Activated T-helper 1 cell treated with anti-CD3 and anti-CD28 coated beads, Interleukin-12 subunit alpha, Interleukin-12 subunit beta, Interleukin-2, Interleukin-4 antibody, amounts not matched to agents 30 ng/mL and 10 ng/mL and 1 ng/mL, durations not matched to agents 14 hours and 24 hours and 36 hours (primary cell): ENCODE measurements at regions not wholly inside any gene's neighbourhood (a gene's known extent, or its start where the extent isn't known, plus 50 kb on each side); places are given as distances from the start of the nearest gene placed in this dataset.

Source experiments
- DNase-seq: peaks from one replicate; pipeline ENCODE4 v3.0.0; 2021; ENCODE audit warnings: low spot score
- H3K27ac Mint-ChIP-seq: one replicate; pipeline ENCODE4 v1.8.0; 2021; ENCODE audit warnings: mild to moderate bottlenecking, mixed read lengths
- H3K27me3 Mint-ChIP-seq: one replicate; pipeline ENCODE4 v1.8.0; 2022; ENCODE audit warnings: mild to moderate bottlenecking, moderate library complexity, mixed read lengths; ENCODE audit not compliant: insufficient read depth
- H3K36me3 Mint-ChIP-seq: one replicate; pipeline ENCODE4 v1.8.0; 2021; ENCODE audit warnings: low read depth, mixed read lengths
- H3K4me1 Mint-ChIP-seq: one replicate; pipeline ENCODE4 v1.8.0; 2021; ENCODE audit warnings: low read depth, mixed read lengths
- H3K4me3 Mint-ChIP-seq: one replicate; pipeline ENCODE4 v1.8.0; 2021; ENCODE audit warnings: mild to moderate bottlenecking, moderate library complexity, mixed read lengths
- H3K9me3 Mint-ChIP-seq: one replicate; pipeline ENCODE4 v1.8.0; 2021; ENCODE audit warnings: mixed read lengths
- intact Hi-C: fragments of 100-400 bp; cut with micrococcal nuclease; formaldehyde crosslinking; loops from one replicate; pipeline ENCODE4 v1.15.1; 2024

- no peak overlapping the region for H3K27ac Mint-ChIP-seq
- H3K9me3 Mint-ChIP-seq: no peaks in the 10 kb centered on the region
- peaks cover 6% of the 10 kb centered on the region for H3K27me3 Mint-ChIP-seq
- H3K36me3 Mint-ChIP-seq: no peaks in the 10 kb centered on the region
- H3K4me1 Mint-ChIP-seq: no peaks in the 10 kb centered on the region
- intact Hi-C loops: no loop called here
- no peak overlapping the region for H3K4me3 Mint-ChIP-seq
- no peak for DNase-seq
Measured at GRCh38 chr5:155091768-155092717, 78.5 kb downstream of the KIF4B start.

GRCh38 chr5:155094455-155094854 is 80.9 kb downstream of the KIF4B start:
- Mint-ChIP-seq H3K27me3 (peaks cover 6% of the 10 kb centered on the region), H3K36me3 (no peaks in the 10 kb centered on the region), H3K4me1 (no peaks in the 10 kb centered on the region), H3K27ac (no peak overlapping the region), H3K4me3 (no peak overlapping the region), H3K9me3 (no peaks in the 10 kb centered on the region)
- DNase-seq: no peak
- intact Hi-C loops: no loop called here

GRCh38 chr5:155097995-155098394 is 84.4 kb downstream of the KIF4B start:
- Mint-ChIP-seq H3K4me3 (no peak overlapping the region), H3K27me3 (no peaks in the 10 kb centered on the region), H3K27ac (no peak overlapping the region), H3K9me3 (no peaks in the 10 kb centered on the region), H3K4me1 (no peaks in the 10 kb centered on the region), H3K36me3 (no peaks in the 10 kb centered on the region)
- no peak for DNase-seq
- intact Hi-C loops: no loop called here

- no peaks in the 10 kb centered on the region for H3K36me3 Mint-ChIP-seq
- H3K27ac Mint-ChIP-seq: no peak overlapping the region
- intact Hi-C loops: no loop called here
- no peak overlapping the region for H3K4me3 Mint-ChIP-seq
- H3K27me3 Mint-ChIP-seq: no peaks in the 10 kb centered on the region
- H3K9me3 Mint-ChIP-seq: no peaks in the 10 kb centered on the region
- no peaks in the 10 kb centered on the region for H3K4me1 Mint-ChIP-seq
- DNase-seq: no peak
Measured at GRCh38 chr5:155098433-155098832, 84.9 kb downstream of the KIF4B start.

- intact Hi-C loops: no loop called here
- DNase-seq: no peak
- peaks cover 4% of the 10 kb centered on the region for H3K27me3 Mint-ChIP-seq
- H3K9me3 Mint-ChIP-seq: no peaks in the 10 kb centered on the region
- H3K4me3 Mint-ChIP-seq: no peak overlapping the region
- H3K27ac Mint-ChIP-seq: no peak overlapping the region
- H3K36me3 Mint-ChIP-seq: no peaks in the 10 kb centered on the region
- H3K4me1 Mint-ChIP-seq: no peaks in the 10 kb centered on the region
Measured at GRCh38 chr5:155101697-155102096, 88.1 kb downstream of the KIF4B start.

GRCh38 chr5:155103146-155103545 is 89.6 kb downstream of the KIF4B start:
- intact Hi-C loops: no loop called here
- no peak overlapping the region for H3K27ac Mint-ChIP-seq
- no peak overlapping the region for H3K4me3 Mint-ChIP-seq
- H3K36me3 Mint-ChIP-seq: no peaks in the 10 kb centered on the region
- no peak for DNase-seq
- no peaks in the 10 kb centered on the region for H3K9me3 Mint-ChIP-seq
- no peaks in the 10 kb centered on the region for H3K4me1 Mint-ChIP-seq
- peaks cover 4% of the 10 kb centered on the region for H3K27me3 Mint-ChIP-seq

- H3K27ac Mint-ChIP-seq: no peak overlapping the region
- no peak overlapping the region for H3K4me3 Mint-ChIP-seq
- no peaks in the 10 kb centered on the region for H3K9me3 Mint-ChIP-seq
- H3K27me3 Mint-ChIP-seq: peaks cover 4% of the 10 kb centered on the region
- H3K36me3 Mint-ChIP-seq: no peaks in the 10 kb centered on the region
- H3K4me1 Mint-ChIP-seq: no peaks in the 10 kb centered on the region
- no peak for DNase-seq
- intact Hi-C loops: no loop called here
Measured at GRCh38 chr5:155104441-155104840, 90.9 kb downstream of the KIF4B start.

- Mint-ChIP-seq H3K27ac (no peak overlapping the region), H3K27me3 (peaks cover 4% of the 10 kb centered on the region), H3K4me3 (no peak overlapping the region), H3K9me3 (no peaks in the 10 kb centered on the region), H3K36me3 (no peaks in the 10 kb centered on the region), H3K4me1 (no peaks in the 10 kb centered on the region)
- no peak for DNase-seq
- intact Hi-C loops: no loop called here
Measured at GRCh38 chr5:155106221-155106620, 92.7 kb downstream of the KIF4B start.

- no peaks in the 10 kb centered on the region for H3K36me3 Mint-ChIP-seq
- no peaks in the 10 kb centered on the region for H3K27me3 Mint-ChIP-seq
- no peak for DNase-seq
- no peak overlapping the region for H3K27ac Mint-ChIP-seq
- no peaks in the 10 kb centered on the region for H3K9me3 Mint-ChIP-seq
- intact Hi-C loops: no loop called here
- H3K4me1 Mint-ChIP-seq: no peaks in the 10 kb centered on the region
- no peak overlapping the region for H3K4me3 Mint-ChIP-seq
Measured at GRCh38 chr5:155113888-155114287, 100.3 kb downstream of the KIF4B start.

- Mint-ChIP-seq H3K4me3 (no peak overlapping the region), H3K27me3 (no peaks in the 10 kb centered on the region), H3K27ac (no peak overlapping the region)
Measured at GRCh38 chr5:155114655-155115054, 101.1 kb downstream of the KIF4B start.

GRCh38 chr5:155116456-155117251 is 103.1 kb downstream of the KIF4B start:
- H3K27me3 Mint-ChIP-seq: no peaks in the 10 kb centered on the region
- no peak overlapping the region for H3K27ac Mint-ChIP-seq
- no peaks in the 10 kb centered on the region for H3K36me3 Mint-ChIP-seq
- H3K4me3 Mint-ChIP-seq: no peak overlapping the region
- DNase-seq: no peak
- intact Hi-C loops: no loop called here
- no peaks in the 10 kb centered on the region for H3K4me1 Mint-ChIP-seq
- H3K9me3 Mint-ChIP-seq: no peaks in the 10 kb centered on the region

More at GRCh38 chr5:155114655-155115054, 101.1 kb downstream of the KIF4B start:
- no peaks in the 10 kb centered on the region for H3K9me3 Mint-ChIP-seq
- DNase-seq: no peak
- no peaks in the 10 kb centered on the region for H3K36me3 Mint-ChIP-seq
- intact Hi-C loops: no loop called here
- H3K4me1 Mint-ChIP-seq: no peaks in the 10 kb centered on the region

- Mint-ChIP-seq H3K4me3 (no peak overlapping the region), H3K9me3 (no peaks in the 10 kb centered on the region), H3K36me3 (no peaks in the 10 kb centered on the region), H3K27me3 (no peaks in the 10 kb centered on the region), H3K4me1 (no peaks in the 10 kb centered on the region), H3K27ac (no peak overlapping the region)
- no peak for DNase-seq
- intact Hi-C loops: no loop called here
Measured at GRCh38 chr5:155125551-155126095, 112.1 kb downstream of the KIF4B start.

GRCh38 chr5:155126573-155126972 is 113.0 kb downstream of the KIF4B start:
- Mint-ChIP-seq H3K27me3 (no peaks in the 10 kb centered on the region), H3K4me1 (no peaks in the 10 kb centered on the region), H3K9me3 (no peaks in the 10 kb centered on the region), H3K4me3 (no peak overlapping the region), H3K27ac (no peak overlapping the region), H3K36me3 (no peaks in the 10 kb centered on the region)
- DNase-seq: no peak
- intact Hi-C loops: no loop called here
